IMR-90 (cell line): ENCODE measurements at regions not wholly inside any gene's neighbourhood (a gene's known extent, or its start where the extent isn't known, plus 50 kb on each side); places are given as distances from the start of the nearest gene placed in this dataset.

Experiments used
- BHLHE40 ChIP-seq: fragments of 150-350 bp; IDR thresholded peaks from 2 replicates; pipeline ENCODE4 v1.6.1; 2016; ENCODE audit warnings: mild to moderate bottlenecking, low read depth, low read length
- CEBPB ChIP-seq: IDR thresholded peaks from 2 replicates; pipeline ENCODE4 v1.6.1; 2012; ENCODE audit warnings: low read depth, low read length, improper control_type of control experiment
- CHD1 ChIP-seq: IDR thresholded peaks from 2 replicates; pipeline ENCODE4 v1.6.1; 2012; ENCODE audit warnings: low read depth, low read length, improper control_type of control experiment
- ELK1 ChIP-seq: fragments of 150-350 bp; IDR thresholded peaks from 2 replicates; pipeline ENCODE4 v1.6.1; 2016; ENCODE audit warnings: low read depth, mild to moderate bottlenecking, low read length, moderate library complexity, borderline replicate concordance
- POLR2A ChIP-seq: IDR thresholded peaks from 2 replicates; pipeline ENCODE4 v1.6.1; 2012; ENCODE audit warnings: mild to moderate bottlenecking, low read depth, low read length
- RAD21 ChIP-seq: IDR thresholded peaks from 2 replicates; pipeline ENCODE4 v1.6.1; 2012; ENCODE audit warnings: low read length, improper control_type of control experiment
- RCOR1 ChIP-seq: IDR thresholded peaks from 2 replicates; pipeline ENCODE4 v1.6.1; 2012; ENCODE audit warnings: mild to moderate bottlenecking, low read length, improper control_type of control experiment; ENCODE audit not compliant: insufficient replicate concordance
- RFX5 ChIP-seq: IDR thresholded peaks from 2 replicates; pipeline ENCODE4 v1.8.0; 2012; ENCODE audit warnings: low read depth, mild to moderate bottlenecking, low read length, moderate library complexity
- SMC3 ChIP-seq: fragments of 150-350 bp; IDR thresholded peaks from 2 replicates; pipeline ENCODE4 v1.6.1; 2016; ENCODE audit warnings: low read depth, mild to moderate bottlenecking, antibody characterized with exemption, low read length, moderate library complexity
- TF ChIP-seq, protein P1 (sequence below): conservative IDR thresholded peaks from 2 replicates; pipeline ENCODE4 v1.5.1; 2012; ENCODE audit warnings: mild to moderate bottlenecking, low read depth, low read length, improper control_type of control experiment

DNA sequence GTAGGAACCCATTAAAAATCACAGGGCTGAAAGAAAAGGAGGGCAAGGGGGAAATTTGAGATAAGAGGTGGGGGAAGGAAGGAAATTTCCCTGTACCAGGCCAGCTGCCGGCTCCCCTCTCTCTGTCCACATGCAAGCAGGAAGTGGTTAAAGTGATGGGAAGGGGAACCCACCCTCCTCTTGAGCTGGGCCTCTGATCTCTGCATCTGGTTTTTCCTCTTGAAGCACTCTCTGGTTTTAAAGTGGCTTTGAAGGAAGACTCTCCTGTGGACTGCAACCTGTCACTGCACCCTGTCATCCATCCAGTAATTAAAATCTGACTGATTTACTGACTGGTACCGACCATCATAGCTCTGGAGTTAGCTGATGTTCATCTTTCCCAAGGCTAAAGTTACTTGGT, 239.6 kb downstream of the TSHZ3 start:
- TF ChIP-seq POLR2A (no peak), BHLHE40 (no peak), RAD21 (no peak), RFX5 (no peak), ELK1 (no peak), CHD1 (no peak), CEBPB (no peak), SMC3 (no peak), RCOR1 (no peak)
- TF ChIP-seq, protein P1, sequence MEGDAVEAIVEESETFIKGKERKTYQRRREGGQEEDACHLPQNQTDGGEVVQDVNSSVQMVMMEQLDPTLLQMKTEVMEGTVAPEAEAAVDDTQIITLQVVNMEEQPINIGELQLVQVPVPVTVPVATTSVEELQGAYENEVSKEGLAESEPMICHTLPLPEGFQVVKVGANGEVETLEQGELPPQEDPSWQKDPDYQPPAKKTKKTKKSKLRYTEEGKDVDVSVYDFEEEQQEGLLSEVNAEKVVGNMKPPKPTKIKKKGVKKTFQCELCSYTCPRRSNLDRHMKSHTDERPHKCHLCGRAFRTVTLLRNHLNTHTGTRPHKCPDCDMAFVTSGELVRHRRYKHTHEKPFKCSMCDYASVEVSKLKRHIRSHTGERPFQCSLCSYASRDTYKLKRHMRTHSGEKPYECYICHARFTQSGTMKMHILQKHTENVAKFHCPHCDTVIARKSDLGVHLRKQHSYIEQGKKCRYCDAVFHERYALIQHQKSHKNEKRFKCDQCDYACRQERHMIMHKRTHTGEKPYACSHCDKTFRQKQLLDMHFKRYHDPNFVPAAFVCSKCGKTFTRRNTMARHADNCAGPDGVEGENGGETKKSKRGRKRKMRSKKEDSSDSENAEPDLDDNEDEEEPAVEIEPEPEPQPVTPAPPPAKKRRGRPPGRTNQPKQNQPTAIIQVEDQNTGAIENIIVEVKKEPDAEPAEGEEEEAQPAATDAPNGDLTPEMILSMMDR, result no peak
